Left lung (tissue), 4 donors: ENCODE measurements at regions not wholly inside any gene's neighbourhood (a gene's known extent, or its start where the extent isn't known, plus 50 kb on each side); places are given as distances from the start of the nearest gene placed in this dataset.

Source experiments
- ATAC-seq: fragments of 200-7000 bp; cut with Tn5 transposase; one replicate; pipeline ENCODE4 v1.9.1; 2020; ENCODE audit warnings: moderate library complexity
- DNase-seq, 4 donors: peaks; one replicate each; pipeline ENCODE4 v3.0.0-alpha.2; 2013 to 2020
- H3K27ac ChIP-seq, 2 donors: fragments of 200-600 bp; sonication (generic) in 1 of 2; one replicate each; pipeline versions ENCODE4 v1.5.0 to v1.8.0; 2020 to 2021
- H3K27me3 ChIP-seq, 2 donors: fragments of 200-600 bp; sonication (generic) in 1 of 2; one replicate each; pipeline versions ENCODE4 v1.5.0 to v1.8.0; 2020 to 2021
- H3K36me3 ChIP-seq, 2 donors: fragments of 200-600 bp; sonication (generic) in 1 of 2; one replicate each; pipeline versions ENCODE4 v1.5.0 to v1.8.0; 2020 to 2021
- H3K4me1 ChIP-seq, 2 donors: fragments of 200-600 bp; one replicate each; pipeline ENCODE4 v1.8.0; 2021
- H3K4me3 ChIP-seq, 2 donors: fragments of 200-600 bp; sonication (generic) in 1 of 2; one replicate each; pipeline versions ENCODE4 v1.5.0 to v1.8.0; 2020 to 2021; ENCODE audit warnings: mild to moderate bottlenecking in 1 of 2
- H3K9me3 ChIP-seq, 2 donors: fragments of 200-600 bp; sonication (generic) in 1 of 2; one replicate each; pipeline versions ENCODE4 v1.5.0 to v1.8.0; 2020 to 2021
- CTCF ChIP-seq, 2 donors: fragments of 200-600 bp; sonication (generic) in 1 of 2; IDR thresholded peaks; one replicate each; pipeline versions ENCODE4 v1.5.0 to v1.8.0; 2021; ENCODE audit warnings: antibody characterized with exemption in 2 of 2
- intact Hi-C, 2 donors: fragments of 100-400 bp; cut with DNase I; formaldehyde crosslinking; loops; one replicate each; pipeline versions ENCODE4 v1.11.2 to v1.14.2; 2022
- donor health status: DM: no; HTN: yes; CAD: no.
- donor health status: DM: no; HTN: no; CAD: no.

GRCh38 chrX:117538178-117539089 lies 578.2 kb downstream of the KLHL13 start:
- no peak overlapping the region for H3K27ac ChIP-seq
- no peak for ATAC-seq

GRCh38 chrX:117532339-117532738 lies 584.3 kb downstream of the KLHL13 start:
- no peaks in the 10 kb centered on the region for H3K36me3 ChIP-seq
- DNase-seq (no peak), ATAC-seq (no peak)
- no peak overlapping the region for H3K27ac ChIP-seq
- H3K4me3 ChIP-seq: no peak overlapping the region
- H3K27me3 ChIP-seq: no peaks in the 10 kb centered on the region
- TF ChIP-seq CTCF (IDR thresholded peaks at IDR 0.05): no peak
- intact Hi-C loops: no loop called here
- H3K4me1 ChIP-seq: no peaks in the 10 kb centered on the region
- no peaks in the 10 kb centered on the region for H3K9me3 ChIP-seq

More at GRCh38 chrX:117538178-117539089, 578.2 kb downstream of the KLHL13 start:
- no peak for TF ChIP-seq CTCF (IDR thresholded peaks at IDR 0.05)
- Histone ChIP-seq H3K4me1 (no peaks in the 10 kb centered on the region), H3K9me3 (no peaks in the 10 kb centered on the region), H3K4me3 (no peak overlapping the region), H3K27me3 (no peaks in the 10 kb centered on the region), H3K36me3 (no peaks in the 10 kb centered on the region)
- intact Hi-C loops: no loop called here
- DNase-seq: no peak

- H3K36me3 ChIP-seq: no peaks in the 10 kb centered on the region
- H3K4me1 ChIP-seq: no peaks in the 10 kb centered on the region
- ATAC-seq: peak; percentile 22
- intact Hi-C loops: no loop called here
- no peaks in the 10 kb centered on the region for H3K27me3 ChIP-seq
- no peak overlapping the region for H3K4me3 ChIP-seq
- H3K27ac ChIP-seq: no peak overlapping the region
- H3K9me3 ChIP-seq: no peaks in the 10 kb centered on the region
- no peak for TF ChIP-seq CTCF (IDR thresholded peaks at IDR 0.05)
- DNase-seq: no peak
Observed at GRCh38 chrX:117522725-117523700, 593.6 kb downstream of the KLHL13 start.

- no peaks in the 10 kb centered on the region for H3K27me3 ChIP-seq
- H3K4me1 ChIP-seq: no peaks in the 10 kb centered on the region
- no peaks in the 10 kb centered on the region for H3K36me3 ChIP-seq
- H3K9me3 ChIP-seq: no peaks in the 10 kb centered on the region
- DNase-seq (no peak), ATAC-seq (no peak)
- H3K4me3 ChIP-seq: no peak overlapping the region
- intact Hi-C loops: no loop called here
- no peak overlapping the region for H3K27ac ChIP-seq
- TF ChIP-seq CTCF (IDR thresholded peaks at IDR 0.05): no peak
Observed at GRCh38 chrX:117517994-117518393, 598.6 kb downstream of the KLHL13 start.

- ATAC-seq (no peak), DNase-seq (peak in 1 of 4 donors; percentile 13)
- Histone ChIP-seq H3K27ac (no peak overlapping the region), H3K36me3 (no peaks in the 10 kb centered on the region), H3K27me3 (no peaks in the 10 kb centered on the region), H3K9me3 (no peaks in the 10 kb centered on the region), H3K4me1 (no peaks in the 10 kb centered on the region), H3K4me3 (no peak overlapping the region)
- TF ChIP-seq CTCF (IDR thresholded peaks at IDR 0.05): no peak
- intact Hi-C loops: no loop called here
Observed at GRCh38 chrX:117511379-117511778, 605.2 kb downstream of the KLHL13 start.
